ENCODE measurements at regions not wholly inside any gene's neighbourhood (a gene's known extent, or its start where the extent isn't known, plus 50 kb on each side); places are given as distances from the start of the nearest gene placed in this dataset.

DNA sequence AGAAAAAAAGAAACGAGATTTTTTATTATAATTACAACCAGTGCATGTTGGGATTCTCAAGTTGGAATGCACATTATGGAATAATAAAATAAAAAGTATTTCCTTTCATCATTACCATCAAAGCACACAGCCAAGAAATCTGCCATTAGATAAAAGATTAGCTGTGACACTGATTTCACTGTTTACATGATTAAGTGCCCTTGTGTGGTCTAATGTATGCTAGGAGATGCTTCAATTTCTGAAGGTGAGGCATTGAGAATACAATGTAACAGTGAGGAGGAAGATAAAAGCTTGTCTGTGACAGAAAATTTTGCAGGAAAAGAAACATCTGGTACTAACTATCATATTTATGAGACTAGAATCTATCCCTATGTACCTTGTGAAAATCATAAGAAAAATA is 409.7 kb upstream of the PRMT6 start:
- no peak for DNase-seq

DNA sequence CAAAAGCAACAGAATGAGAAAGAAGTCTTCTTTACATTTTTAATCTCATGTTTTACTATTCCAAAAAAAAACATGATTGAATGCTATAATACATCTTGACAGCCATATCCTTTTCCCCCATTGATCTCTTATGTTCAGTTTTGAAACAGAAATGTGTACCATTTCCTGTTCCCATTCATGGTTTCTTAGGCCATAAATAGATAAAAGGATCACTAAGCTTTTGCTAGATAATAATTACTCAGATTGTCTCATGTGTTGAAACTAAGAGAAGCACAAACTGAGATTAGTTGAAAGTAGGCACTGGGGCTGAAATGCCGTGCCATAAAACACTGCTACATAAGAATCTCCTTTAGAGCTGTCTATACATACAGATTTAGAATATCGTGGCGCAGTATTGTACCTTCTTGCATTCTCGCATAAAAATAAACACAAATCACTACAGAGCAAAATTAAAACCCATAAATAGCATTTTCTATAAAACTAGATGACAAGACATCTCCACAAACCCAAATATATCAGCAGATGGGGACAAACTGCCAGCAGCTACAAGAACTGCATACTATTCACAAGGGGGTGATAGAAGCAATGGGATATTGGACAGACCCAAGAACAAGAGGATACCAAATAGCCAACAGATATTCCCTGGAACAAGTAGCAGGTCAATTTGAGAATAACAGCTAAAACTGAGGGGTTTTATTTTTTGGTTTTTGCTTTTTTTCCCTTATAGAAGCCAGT is 405.3 kb upstream of the PRMT6 start:
- no peak for DNase-seq

DNA sequence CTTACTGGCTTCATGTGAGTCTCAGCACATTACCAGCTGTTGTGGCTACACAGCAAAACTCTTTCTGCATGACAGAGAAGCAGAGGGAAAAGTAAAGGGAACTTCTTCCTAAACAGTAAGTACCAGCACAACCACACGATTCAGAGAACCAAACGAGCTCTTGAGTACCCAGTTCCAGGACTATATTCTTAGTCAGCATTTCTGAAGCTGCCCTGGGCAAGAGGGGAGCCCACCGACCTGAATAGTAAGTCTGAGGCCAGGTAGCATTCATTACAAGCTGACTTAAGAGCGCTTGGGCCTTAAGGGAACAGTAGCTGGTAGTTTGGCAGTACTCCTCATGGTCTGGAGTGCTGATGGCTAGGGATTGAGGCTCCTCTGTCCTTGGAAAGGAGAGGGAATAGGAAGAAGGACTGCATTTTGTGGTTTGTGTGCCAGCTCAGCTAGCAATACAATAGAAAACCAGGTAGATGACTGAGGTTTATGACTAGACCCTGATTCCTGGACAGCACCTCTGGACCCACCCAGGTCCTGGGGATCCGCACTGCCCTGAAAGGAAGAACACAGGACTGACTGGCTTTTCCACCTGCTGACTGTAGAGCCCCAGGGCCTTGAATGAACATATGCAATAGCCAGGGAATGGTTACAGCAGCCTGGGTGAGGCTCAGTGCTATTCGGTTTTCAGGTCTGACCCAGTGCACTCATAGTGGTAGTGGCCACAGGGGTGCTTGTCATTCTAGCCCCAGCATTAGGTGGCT is 396.8 kb upstream of the PRMT6 start:
- DNase-seq = no peak

DNA sequence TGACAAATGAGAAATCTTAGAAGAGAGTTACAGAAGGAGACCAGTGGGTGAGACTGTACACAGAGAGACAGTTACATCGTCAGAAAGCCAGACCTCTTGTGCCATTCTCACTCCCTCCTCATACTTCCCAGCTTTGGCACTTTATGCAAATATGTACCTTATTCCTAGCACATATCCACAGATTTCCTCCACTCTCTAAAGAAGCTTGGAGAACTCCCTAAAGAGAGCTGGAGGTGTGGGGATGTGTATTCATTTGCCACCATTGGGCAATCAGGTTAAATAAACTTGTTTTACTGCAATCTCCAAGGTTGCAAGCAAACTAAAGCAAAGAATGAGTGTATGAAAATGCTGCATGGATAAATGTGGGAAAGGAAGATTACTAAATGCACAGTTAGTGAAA is 380.9 kb upstream of the PRMT6 start:
- DNase-seq = no peak

DNA sequence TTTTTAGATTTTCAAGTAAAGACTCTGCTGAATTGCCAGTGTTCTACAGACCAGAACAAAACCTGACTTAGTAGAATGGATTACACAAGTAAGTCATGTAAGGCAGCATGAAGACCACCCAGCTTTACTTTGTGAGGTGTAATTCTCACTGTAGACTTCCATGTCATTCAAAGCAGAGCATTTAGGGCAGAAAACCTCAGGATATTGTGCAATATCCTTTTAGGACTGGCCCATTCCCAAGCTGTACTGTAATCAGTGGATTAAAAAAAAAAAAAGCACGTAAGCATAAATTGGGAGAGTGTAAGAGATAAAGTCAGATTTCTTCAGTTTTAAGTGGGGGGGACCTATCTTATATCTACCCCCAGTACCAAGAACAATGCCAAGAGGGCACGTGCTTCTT is 380.5 kb upstream of the PRMT6 start:
- DNase-seq = no peak

DNA sequence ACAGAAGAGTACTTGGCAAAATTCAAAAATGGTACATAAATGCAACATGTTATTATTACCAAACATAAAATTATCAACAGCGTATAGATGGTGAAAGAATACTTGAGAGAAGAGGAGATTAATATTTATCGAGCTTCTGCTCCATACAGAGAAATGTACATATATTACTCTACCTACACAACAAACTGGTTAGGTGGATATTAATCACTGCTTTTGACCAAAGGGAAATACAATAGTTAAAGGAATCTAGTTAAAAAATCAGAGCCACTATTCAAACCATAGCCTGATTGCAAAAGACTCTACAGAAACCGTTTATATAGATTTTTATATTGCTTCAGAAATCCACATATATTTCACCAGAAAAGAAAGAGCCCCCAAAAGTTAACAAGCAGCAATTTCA is 379.3 kb upstream of the PRMT6 start:
- DNase-seq = no peak

DNA sequence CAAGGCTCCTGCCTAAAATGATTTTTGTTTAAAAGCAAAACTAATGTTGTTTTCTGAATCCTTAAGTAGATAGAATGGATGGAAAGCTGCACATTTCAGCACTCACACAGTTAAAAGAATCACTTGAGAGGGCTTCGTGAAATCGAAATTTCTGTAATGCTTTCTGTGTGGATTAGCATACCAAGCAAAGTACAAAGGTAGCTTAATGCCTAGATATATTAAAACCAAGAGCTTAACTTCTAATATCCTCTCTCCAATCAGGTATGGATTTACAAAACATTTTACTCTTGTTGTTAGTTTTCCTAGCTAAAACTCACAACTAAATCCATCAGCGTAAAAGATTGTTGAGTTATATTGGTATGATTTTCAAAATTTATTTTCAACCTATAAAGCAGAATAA is 378.8 kb upstream of the PRMT6 start:
- DNase-seq = no peak

DNA sequence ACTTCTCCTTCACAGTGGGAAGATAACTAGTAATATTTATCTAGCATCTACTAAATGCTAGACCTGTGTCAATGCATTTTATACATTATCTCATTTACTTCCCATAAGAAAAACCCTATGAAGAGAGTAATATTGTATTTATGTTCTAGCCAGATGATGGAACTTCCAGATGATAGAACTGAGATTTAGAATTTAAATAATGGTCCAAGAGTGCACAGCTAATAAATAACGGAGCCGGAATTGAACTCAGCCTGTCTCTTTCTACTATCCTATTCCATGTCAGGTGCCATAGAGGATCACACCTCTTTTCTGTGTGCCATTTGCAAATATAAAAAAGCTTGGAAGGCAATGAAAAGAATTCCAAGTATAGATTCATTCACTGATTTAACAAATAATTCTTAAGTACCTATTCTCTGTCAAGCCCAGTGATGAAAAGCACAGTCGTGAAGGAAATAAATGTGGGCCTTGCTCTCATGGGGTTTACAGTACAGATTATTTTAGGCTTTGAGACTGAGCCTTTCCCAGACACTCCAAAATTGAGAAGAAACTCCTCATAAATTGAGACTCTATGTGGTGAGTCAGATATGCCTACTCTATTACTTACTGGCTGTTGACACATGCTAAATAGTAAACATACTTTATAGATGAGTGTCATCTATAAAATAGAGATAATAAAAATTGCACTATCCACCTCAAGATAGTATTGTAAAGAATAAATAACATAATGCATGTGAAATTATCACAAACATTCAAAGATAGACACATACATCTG is 378.0 kb upstream of the PRMT6 start:
- no peak for DNase-seq

DNA sequence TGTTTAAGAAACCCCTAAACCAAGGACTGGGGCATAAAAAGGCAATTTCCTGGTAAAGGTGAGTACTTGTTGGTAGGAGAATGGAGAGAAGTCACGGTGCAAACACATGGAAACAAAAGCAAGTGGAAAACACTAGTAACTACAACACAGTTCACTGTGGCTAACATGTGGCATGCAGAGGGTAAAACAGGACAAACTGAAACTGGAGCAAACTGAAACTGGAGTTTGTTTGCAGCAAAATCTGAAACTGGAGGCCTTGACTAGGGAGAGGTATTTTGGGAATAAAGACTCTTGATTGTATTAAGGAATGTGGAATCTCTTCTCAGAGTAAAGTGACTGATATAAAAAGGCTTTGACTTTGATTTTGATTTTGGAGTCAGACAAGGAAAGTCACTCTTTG is 376.3 kb upstream of the PRMT6 start:
- no peak for DNase-seq

DNA sequence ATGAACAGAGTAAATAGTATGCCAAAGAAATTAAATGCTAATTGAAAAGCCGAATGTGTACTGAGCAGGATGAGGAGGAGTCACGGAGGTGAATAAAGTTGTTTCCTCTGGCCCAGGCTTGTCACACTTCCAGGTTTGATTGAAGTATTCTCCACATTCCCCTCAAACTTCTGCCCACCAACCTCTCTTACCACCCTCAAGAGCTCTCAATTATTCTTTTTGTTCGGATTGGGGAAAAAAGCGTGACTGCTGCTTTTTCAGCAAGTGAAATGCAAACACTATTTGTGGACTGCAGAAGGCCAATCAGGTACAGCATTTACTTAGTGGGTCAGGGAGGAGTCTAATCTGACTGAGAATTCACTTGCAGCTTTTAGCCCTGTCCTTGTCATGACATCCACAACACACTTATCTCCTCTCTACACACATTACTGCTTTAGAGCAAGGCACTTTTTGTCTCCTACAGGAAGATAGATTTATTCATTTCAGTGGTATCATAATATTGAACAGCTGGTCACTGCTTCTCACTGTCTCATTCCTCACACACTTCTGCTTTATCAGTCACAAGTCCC is 375.6 kb upstream of the PRMT6 start:
- DNase-seq = no peak

DNA sequence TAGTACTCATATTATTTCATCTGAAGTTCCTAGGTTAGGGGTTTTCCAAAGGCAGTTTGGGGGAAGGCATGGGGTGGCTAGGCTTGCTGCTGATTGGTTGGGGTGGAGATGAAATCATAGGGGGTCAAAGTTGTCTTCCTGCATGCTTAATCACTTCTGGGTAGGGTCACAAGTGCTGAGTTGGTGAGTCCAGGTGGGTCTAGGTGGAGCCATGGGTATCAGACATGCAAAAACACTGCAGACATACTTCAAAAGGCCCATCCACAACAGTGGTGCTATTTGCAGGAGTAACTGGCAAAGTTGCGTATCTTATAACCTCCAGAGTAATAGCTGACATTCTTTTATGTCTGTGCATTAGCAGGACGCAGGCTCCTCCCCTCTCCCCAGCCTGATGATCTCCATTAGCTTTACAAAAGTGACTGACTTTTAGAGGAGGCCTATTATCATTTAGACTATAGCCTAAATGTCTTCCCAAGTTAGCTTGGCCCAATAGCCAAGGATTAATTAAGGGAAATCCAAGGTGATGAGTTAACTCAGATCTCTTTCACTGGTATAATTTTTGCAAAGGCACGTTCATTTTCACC is 374.4 kb upstream of the PRMT6 start:
- no peak for DNase-seq

DNA sequence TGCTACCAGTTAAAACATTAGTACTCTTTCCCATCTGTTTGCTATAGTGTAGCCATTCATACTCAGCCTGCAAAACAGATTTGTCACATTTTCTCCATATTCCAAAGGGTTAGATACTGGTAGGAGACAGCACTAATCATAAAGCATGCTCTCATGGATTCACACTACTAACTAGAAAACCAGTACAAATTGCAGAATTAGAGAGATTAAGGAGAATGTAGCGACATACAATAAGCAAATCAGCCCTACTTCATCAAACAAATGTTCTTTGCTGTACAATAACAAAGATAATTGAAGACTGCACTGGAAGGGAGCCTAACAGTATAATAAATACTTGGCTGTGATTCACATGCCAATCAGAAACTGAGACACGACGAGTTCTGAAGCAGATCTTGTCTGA is 368.0 kb upstream of the PRMT6 start:
- DNase-seq = no peak

DNA sequence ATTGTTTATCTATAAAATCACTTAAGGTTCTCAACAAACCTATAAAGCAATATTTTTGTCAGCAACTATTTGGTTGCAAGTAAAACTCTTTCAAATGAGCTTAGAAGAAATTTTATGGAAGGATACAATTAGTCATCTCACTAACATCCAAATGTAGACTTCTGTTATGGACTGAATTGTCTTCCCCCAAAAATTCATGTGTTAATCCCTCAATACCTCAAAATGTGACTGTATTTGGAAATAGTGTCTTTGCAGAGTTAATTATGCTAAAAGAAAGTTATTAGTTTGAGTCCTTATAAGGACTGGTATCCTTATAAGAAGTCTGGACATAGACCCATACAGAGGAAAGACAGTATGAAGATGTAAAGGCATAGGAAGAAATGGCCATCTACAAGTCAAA is 357.8 kb upstream of the PRMT6 start:
- DNase-seq = no peak

DNA sequence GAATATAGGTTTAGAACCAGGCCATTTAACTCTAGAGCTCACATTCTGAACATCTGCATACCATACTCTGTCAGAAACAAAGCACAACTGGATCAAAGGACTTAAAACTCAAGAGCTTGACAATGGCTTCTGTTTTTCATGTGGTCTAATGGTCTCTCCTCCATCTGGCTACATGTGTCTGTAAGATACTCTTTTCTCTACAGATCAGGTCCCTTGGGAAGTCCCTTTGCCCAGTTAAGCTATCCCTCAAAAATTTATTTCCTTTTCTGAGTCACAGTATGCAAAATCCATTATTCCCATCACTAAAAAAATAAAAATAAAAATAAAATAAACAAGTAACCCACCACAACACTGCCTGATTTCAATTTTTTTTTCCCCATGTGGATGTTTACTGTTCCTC is 357.0 kb upstream of the PRMT6 start:
- DNase-seq = no peak

DNA sequence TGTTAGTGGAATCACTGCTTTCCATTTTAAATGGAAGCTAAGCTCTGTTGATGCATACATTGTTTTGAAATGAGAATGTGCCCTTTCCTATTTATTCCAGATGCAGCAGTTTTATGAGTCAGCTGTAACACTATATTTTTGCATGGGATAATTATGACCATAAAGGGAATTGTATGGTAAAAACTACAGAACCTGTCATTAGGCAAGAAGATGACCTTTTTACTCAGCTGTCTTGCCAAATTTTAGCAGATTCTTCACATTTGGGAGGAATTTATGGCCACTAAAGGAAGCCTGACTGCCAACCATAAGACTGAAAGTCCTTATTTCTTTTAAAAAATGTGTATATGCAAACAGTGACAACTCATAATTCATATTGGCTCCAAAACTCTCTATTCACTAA is 356.3 kb upstream of the PRMT6 start:
- no peak for DNase-seq

DNA sequence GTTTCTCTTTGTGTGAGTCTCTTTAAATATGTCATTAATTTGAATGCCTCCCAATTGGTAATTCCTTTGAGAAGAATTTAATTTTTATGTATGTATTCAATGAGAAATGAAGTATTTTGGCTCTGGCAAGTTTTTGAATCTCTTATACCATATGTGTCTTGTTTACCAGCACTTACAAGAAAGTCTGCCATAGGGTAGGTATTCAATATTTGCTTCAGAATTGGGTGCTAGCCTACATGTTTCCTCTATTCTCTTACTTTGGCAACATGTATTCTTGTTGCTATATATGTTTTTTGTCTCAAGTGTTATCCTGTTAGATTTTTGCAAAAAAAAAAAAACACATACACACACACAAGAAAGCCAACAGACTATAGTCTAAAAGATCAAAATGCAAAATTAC is 350.5 kb upstream of the PRMT6 start:
- DNase-seq = no peak

DNA sequence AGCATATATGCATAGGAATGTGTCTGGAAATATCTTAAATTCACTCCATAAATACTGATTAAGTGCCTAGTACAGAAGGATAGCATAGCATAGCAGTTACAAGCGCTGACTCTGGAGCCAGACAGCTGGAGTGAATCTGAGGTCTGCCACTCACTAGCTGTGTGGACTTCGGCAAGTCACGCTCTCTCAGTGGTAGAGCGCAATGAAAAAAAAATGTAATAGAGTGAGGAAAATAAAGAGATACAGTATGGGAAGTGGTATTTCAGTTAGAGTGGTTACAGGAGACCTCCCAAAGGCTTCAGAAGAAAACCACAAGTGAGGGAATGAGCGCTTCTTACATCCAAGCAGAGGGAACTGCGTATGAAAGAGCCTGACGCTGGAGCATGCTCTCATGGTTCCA is 338.9 kb upstream of the PRMT6 start:
- no peak for DNase-seq

DNA sequence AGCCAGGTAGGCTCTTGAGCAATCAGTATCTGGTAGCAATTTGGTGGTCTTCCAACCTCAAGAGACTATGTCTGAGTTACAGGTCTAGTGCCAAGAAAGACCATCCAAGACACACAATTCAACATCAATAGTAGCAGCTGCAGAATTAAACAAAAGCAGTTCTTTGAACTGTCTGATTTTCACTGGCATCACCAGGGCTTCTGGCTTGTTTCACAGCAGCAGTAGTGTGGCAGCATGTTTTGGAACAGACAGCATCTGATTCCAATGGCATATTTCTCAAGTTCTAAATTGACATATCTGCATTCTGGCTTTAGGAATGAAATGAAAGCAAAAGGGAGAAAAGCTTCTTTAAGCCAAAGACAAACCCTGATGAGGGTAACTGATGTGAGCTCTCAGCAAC is 334.7 kb upstream of the PRMT6 start:
- DNase-seq = no peak

DNA sequence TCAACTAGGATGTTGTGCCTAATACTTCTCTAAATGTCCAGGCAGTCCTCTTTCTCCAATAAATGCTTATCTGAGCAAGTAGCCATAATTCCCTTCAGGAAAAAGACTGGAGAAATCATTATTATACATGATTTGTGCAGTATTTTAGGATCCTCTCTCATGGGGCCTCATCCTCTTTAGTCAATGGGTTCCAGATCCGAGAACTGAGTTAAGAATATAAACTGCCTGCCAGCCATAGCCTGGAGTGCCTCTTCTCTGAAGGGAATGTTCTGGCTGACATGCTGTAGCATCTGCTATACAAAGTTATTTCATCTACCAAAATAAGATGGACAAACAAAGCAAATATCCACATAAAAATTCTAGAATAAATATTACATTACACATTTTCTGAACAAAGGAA is 334.0 kb upstream of the PRMT6 start:
- DNase-seq = no peak

DNA sequence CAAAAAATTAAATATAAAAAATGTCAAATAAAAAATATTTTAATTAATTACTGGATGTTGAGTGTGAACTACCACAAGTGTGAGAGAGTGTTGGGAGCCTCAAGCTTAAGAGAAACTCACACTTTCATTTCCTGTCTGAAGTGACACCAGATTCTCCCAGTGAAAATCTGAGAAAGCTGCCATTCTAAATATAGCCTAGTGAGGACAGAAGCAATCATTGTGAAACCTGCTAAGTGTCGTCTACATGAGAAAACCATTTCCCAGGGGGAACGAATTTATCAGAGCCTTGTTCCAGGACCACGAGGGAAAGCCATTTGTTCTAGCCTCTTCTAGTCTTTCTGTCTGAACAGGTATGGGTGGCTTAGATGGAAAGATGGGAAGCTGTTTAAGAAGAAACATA is 329.3 kb upstream of the PRMT6 start:
- DNase-seq = no peak

DNA sequence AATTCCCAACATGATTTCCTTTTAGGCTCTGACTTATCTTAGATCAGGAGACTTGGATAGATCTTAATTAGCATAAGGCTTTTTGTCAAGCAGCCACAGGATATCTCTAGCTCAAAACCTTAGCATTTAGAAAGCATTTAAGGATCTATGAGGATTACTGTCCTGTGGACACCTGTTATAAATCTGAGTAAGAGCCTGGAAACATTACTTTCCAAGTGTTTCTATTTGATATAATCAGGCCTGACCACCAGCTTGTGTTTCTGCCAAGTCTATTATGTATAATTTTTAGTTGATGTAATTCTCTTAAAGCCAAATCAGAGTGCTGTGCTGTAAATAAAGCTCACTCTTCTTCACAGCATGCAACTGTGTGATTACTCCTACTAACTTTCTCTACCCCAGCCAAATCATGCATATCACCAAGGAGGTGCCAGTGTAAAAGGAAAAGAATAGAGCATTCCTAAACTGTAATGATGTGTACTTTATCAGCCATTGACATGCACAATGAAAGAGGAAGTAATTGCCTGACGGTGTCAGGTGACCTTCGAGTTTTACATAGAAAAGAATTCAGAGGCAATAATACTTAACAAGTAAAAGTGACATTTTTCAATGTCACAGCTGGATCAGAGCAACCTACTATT is 309.9 kb upstream of the PRMT6 start:
- DNase-seq = no peak

DNA sequence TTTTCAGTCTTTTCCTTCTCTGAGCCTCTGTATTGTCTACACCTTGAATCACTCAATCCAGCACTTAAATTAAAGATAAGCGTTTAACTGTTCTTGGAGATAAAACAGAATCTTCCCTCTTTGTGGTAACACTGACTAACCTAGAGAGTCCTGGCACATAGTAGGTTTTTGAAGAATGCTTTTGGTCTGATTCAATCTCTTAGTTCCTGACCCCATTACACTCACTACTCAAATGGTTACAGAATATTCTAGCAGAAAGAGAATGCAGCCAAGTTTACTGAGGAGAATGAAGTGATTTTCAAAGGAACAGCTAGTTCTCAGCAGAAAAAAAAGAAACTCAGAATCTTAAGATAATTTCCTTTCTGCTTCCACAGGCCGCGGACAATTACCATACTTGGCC is 309.2 kb upstream of the PRMT6 start:
- no peak for DNase-seq

DNA sequence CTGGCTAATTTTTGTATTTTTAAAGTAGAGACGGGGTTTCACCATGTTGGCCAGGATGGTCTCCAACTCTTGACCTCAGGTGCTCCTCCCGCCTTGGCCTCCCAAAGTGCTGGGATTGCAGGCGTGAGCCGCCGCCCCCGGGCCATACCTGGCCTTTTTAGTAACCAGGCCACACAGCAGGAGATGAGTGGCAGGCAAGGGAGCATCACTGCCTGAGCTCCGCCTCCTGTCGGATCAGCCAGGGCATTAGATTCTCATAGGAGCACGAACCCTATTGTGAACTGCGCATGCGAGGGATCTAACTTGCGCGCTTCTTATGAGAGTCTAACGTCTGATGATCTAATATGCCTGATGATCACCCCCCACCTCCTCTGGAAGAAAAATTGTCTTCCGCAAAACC is 308.7 kb upstream of the PRMT6 start:
- no peak for DNase-seq

Measured in DMS 273 treated with DMSO at 0.1 percent for 48 hours (cell line).